Liver (tissue), 3 donors: ENCODE measurements at regions not wholly inside any gene's neighbourhood (a gene's known extent, or its start where the extent isn't known, plus 50 kb on each side); places are given as distances from the start of the nearest gene placed in this dataset.

ENCODE experiments used
- CTCF ChIP-seq: fragments of 150-350 bp; IDR thresholded peaks from 2 replicates; pipeline ENCODE4 v1.5.1; 2017; ENCODE audit warnings: improper control_type of control experiment, low read depth, low read length; ENCODE audit not compliant: missing input control
- FOXA1 ChIP-seq: IDR thresholded peaks from 2 replicates; pipeline ENCODE4 v1.6.1; 2016; ENCODE audit warnings: antibody characterized with exemption
- FOXA2 ChIP-seq: IDR thresholded peaks from 2 replicates; pipeline ENCODE4 v1.6.1; 2016; ENCODE audit warnings: antibody characterized with exemption
- HNF4A ChIP-seq, 2 donors: conservative IDR thresholded peaks; 2 replicates each; pipeline ENCODE4 v1.6.1; 2016; ENCODE audit warnings: antibody characterized with exemption in 2 of 2, mild to moderate bottlenecking in 2 of 2
- RAD21 ChIP-seq, 2 donors: IDR thresholded peaks; 2 replicates each; pipeline ENCODE4 v1.6.1; 2016; ENCODE audit warnings: antibody characterized with exemption in 2 of 2, mild to moderate bottlenecking in 2 of 2
- REST ChIP-seq: IDR thresholded peaks from 2 replicates; pipeline ENCODE4 v1.6.1; 2016; ENCODE audit warnings: antibody characterized with exemption, mild to moderate bottlenecking
- SP1 ChIP-seq: IDR thresholded peaks from 2 replicates; pipeline ENCODE4 v1.6.1; 2018; ENCODE audit warnings: antibody characterized with exemption, mild to moderate bottlenecking
- TAF1 ChIP-seq: conservative IDR thresholded peaks from 2 replicates; pipeline ENCODE4 v1.6.1; 2016; ENCODE audit warnings: antibody characterized with exemption, mild to moderate bottlenecking
- YY1 ChIP-seq: IDR thresholded peaks from 2 replicates; pipeline ENCODE4 v1.6.1; 2016; ENCODE audit warnings: antibody characterized with exemption, mild to moderate bottlenecking
- donor health status: healthy.
- donor health status: healthy.

- TF ChIP-seq CTCF, result no peak
- TF ChIP-seq YY1, result no peak
- no peak for TF ChIP-seq FOXA1
- no peak for TF ChIP-seq SP1
- no peak for TF ChIP-seq REST
- TF ChIP-seq RAD21 (IDR thresholded peaks at IDR 0.05), result no peak
- TF ChIP-seq FOXA2, result no peak
- TF ChIP-seq TAF1, result no peak
- no peak for TF ChIP-seq HNF4A (conservative IDR thresholded peaks at IDR 0.05)
These were observed 274.6 kb downstream of the COG6 start for GRCh38 chr13:39930060-39930459.
